ENCODE measurements at regions not wholly inside any gene's neighbourhood (a gene's known extent, or its start where the extent isn't known, plus 50 kb on each side); places are given as distances from the start of the nearest gene placed in this dataset.

- Histone ChIP-seq H3K27me3 (ENCODE audit: insufficient read depth, low read length) (no peaks in the 10 kb centered on the region; the same call in 1 of the 2 replicates), H3K79me2 (ENCODE audit: insufficient read depth, low read length) (no peaks in the 10 kb centered on the region), H3K9me3 (ENCODE audit: low read length) (no peaks in the 10 kb centered on the region), H3K27ac (ENCODE audit: low read depth, low read length, poor library complexity, severe bottlenecking) (no peak overlapping the region), H3K4me1 (ENCODE audit: insufficient read depth, low read length, severe bottlenecking) (no peaks in the 10 kb centered on the region), H2AFZ (ENCODE audit: low read length) (no peak overlapping the region), H4K20me1 (ENCODE audit: insufficient read depth, low read length) (no peaks in the 10 kb centered on the region), H3K9me2 (ENCODE audit: low read depth, low read length) (no peaks in the 10 kb centered on the region), H3K36me3 (ENCODE audit: insufficient read depth, low read length) (no peaks in the 10 kb centered on the region), H3F3A (ENCODE audit: insufficient read depth, low read length) (no peaks in the 10 kb centered on the region), H3K9ac (ENCODE audit: low read length) (no peak overlapping the region), H3K4me3 (ENCODE audit: low read depth, low read length, poor library complexity, severe bottlenecking) (no peak overlapping the region), H3K4me2 (ENCODE audit: low read length) (no peak overlapping the region)
- TF ChIP-seq CTCF (IDR thresholded peaks at IDR 0.05; ENCODE audit: low read length) = no peak
- no peak for TF ChIP-seq EZH2 (IDR thresholded peaks at IDR 0.05; ENCODE audit: borderline replicate concordance, low read length)
Measured at GRCh38 chr5:2297991-2298390, 415.3 kb upstream of the IRX4 start.

- Histone ChIP-seq H3K9me3 (ENCODE audit: low read length) (no peaks in the 10 kb centered on the region), H3K9me2 (ENCODE audit: low read depth, low read length) (no peaks in the 10 kb centered on the region), H4K20me1 (ENCODE audit: insufficient read depth, low read length) (no peaks in the 10 kb centered on the region), H3K79me2 (ENCODE audit: insufficient read depth, low read length) (no peaks in the 10 kb centered on the region), H3K36me3 (ENCODE audit: insufficient read depth, low read length) (no peaks in the 10 kb centered on the region), H3K9ac (ENCODE audit: low read length) (no peak overlapping the region), H3K4me2 (ENCODE audit: low read length) (no peak overlapping the region), H2AFZ (ENCODE audit: low read length) (no peak overlapping the region), H3K4me1 (ENCODE audit: insufficient read depth, low read length, severe bottlenecking) (no peaks in the 10 kb centered on the region), H3K4me3 (ENCODE audit: low read depth, low read length, poor library complexity, severe bottlenecking) (no peak overlapping the region), H3F3A (ENCODE audit: insufficient read depth, low read length) (no peaks in the 10 kb centered on the region), H3K27ac (ENCODE audit: low read depth, low read length, poor library complexity, severe bottlenecking) (no peak overlapping the region), H3K27me3 (ENCODE audit: insufficient read depth, low read length) (no peaks in the 10 kb centered on the region)
- TF ChIP-seq CTCF (IDR thresholded peaks at IDR 0.05; ENCODE audit: low read length) (no peak), EZH2 (IDR thresholded peaks at IDR 0.05; ENCODE audit: borderline replicate concordance, low read length) (no peak)
Measured at GRCh38 chr5:2295476-2295875, 412.8 kb upstream of the IRX4 start.

GRCh38 chr5:2293906-2294305 lies 411.2 kb upstream of the IRX4 start:
- H3K27me3 ChIP-seq (ENCODE audit: insufficient read depth, low read length) = no peaks in the 10 kb centered on the region
- H3K9me3 ChIP-seq (ENCODE audit: low read length) = no peaks in the 10 kb centered on the region
- H3K4me3 ChIP-seq (ENCODE audit: low read depth, low read length, poor library complexity, severe bottlenecking) = no peak overlapping the region
- H2AFZ ChIP-seq (ENCODE audit: low read length) = no peak overlapping the region
- no peaks in the 10 kb centered on the region for H3K4me1 ChIP-seq (ENCODE audit: insufficient read depth, low read length, severe bottlenecking)
- H3K27ac ChIP-seq (ENCODE audit: low read depth, low read length, poor library complexity, severe bottlenecking) = no peak overlapping the region
- no peaks in the 10 kb centered on the region for H3K36me3 ChIP-seq (ENCODE audit: insufficient read depth, low read length)
- H3K9ac ChIP-seq (ENCODE audit: low read length) = no peak overlapping the region
- no peak for TF ChIP-seq EZH2 (IDR thresholded peaks at IDR 0.05; ENCODE audit: borderline replicate concordance, low read length)
- no peak for TF ChIP-seq CTCF (IDR thresholded peaks at IDR 0.05; ENCODE audit: low read length)
- no peaks in the 10 kb centered on the region for H3F3A ChIP-seq (ENCODE audit: insufficient read depth, low read length)
- H3K4me2 ChIP-seq (ENCODE audit: low read length) = no peak overlapping the region
- H3K79me2 ChIP-seq (ENCODE audit: insufficient read depth, low read length) = no peaks in the 10 kb centered on the region
- H4K20me1 ChIP-seq (ENCODE audit: insufficient read depth, low read length) = no peaks in the 10 kb centered on the region
- no peaks in the 10 kb centered on the region for H3K9me2 ChIP-seq (ENCODE audit: low read depth, low read length)

Measured in OCI-LY1 (cell line).